SK-N-SH (cell line): ENCODE measurements at regions not wholly inside any gene's neighbourhood (a gene's known extent, or its start where the extent isn't known, plus 50 kb on each side); places are given as distances from the start of the nearest gene placed in this dataset.
"Not testable (repeated sequence)": the region's sequence is repeated elsewhere in the genome, so short reads cannot be mapped to it uniquely, and the experiment has no call there.

Experiments
- CTCF ChIA-PET: fragments of 300-600, 350-600 bp; formaldehyde crosslinking; extraction: SDS; loops from one replicate; lab custom pipeline; 2021; lab: Yijun Ruan, JAX
- POLR2A ChIA-PET: fragments of 350-600 bp; sonication (Branson Sonifier 250); formaldehyde crosslinking; extraction: SDS; loops from one replicate; lab custom pipeline; 2020; ENCODE audit warnings: antibody characterized with exemption, inconsistent platforms; lab: Yijun Ruan, JAX
- DNase-seq: peaks from one replicate; pipeline ENCODE4 v3.0.0; 2012
- H2AFZ ChIP-seq: fragments of 200-600 bp; sonication (generic); 2 replicates; pipeline ENCODE4 v1.8.1; 2016; ENCODE audit warnings: antibody characterized with exemption, mild to moderate bottlenecking, low read depth
- H3F3A ChIP-seq: fragments of 200-600 bp; sonication (generic); replicated peaks from 2 replicates; pipeline ENCODE3; 2016; ENCODE audit warnings: antibody characterized with exemption, mild to moderate bottlenecking; ENCODE audit not compliant: insufficient read depth
- H3K27ac ChIP-seq, 2 experiments: fragments of 200-500 bp in 1 of 2; fragments of 200-600 bp in 1 of 2; sonication (Bioruptor generic) in 1 of 2; sonication (generic), shearing (Covaris generic) in 1 of 2; 2 replicates each; pipeline versions ENCODE4 v1.5.1 to v1.6.1; 2014 to 2016; ENCODE audit warnings: low read depth in 2 of 2, inconsistent platforms in 1 of 2, low read length in 1 of 2, mild to moderate bottlenecking in 1 of 2, mixed read lengths in 1 of 2
- H3K27me3 ChIP-seq: fragments of 200-600 bp; sonication (generic), shearing (Covaris generic); 2 replicates; pipeline ENCODE4 v1.6.1; 2016; ENCODE audit warnings: mixed run types; ENCODE audit not compliant: insufficient read depth
- H3K36me3 ChIP-seq, 2 experiments: fragments of 200-500 bp in 1 of 2; fragments of 200-600 bp in 1 of 2; sonication (Bioruptor generic) in 1 of 2; sonication (generic) in 1 of 2; replicated peaks in 1 of 2; 2 replicates each; pipeline versions ENCODE3 to v1.5.1; 2014 to 2016; ENCODE audit warnings: low read length in 1 of 2, mild to moderate bottlenecking in 1 of 2; ENCODE audit not compliant: insufficient read depth in 2 of 2, control insufficient read depth in 1 of 2
- H3K4me1 ChIP-seq, 2 experiments: fragments of 200-500 bp in 1 of 2; fragments of 200-600 bp in 1 of 2; sonication (Bioruptor generic) in 1 of 2; sonication (generic), shearing (Covaris generic) in 1 of 2; 2 replicates each; pipeline versions ENCODE4 v1.5.1 to v1.6.1; 2014 to 2016; ENCODE audit warnings: low read depth in 1 of 2, low read length in 1 of 2, mixed run types in 1 of 2; ENCODE audit not compliant: insufficient read depth in 2 of 2, control insufficient read depth in 1 of 2
- H3K4me2 ChIP-seq: fragments of 200-600 bp; sonication (generic), shearing (Covaris generic); 2 replicates; pipeline ENCODE4 v1.6.1; 2017; ENCODE audit warnings: mixed run types
- H3K4me3 ChIP-seq, 2 experiments: fragments of 200-500 bp in 1 of 2; fragments of 200-600 bp in 1 of 2; sonication (Bioruptor generic) in 1 of 2; sonication (generic), shearing (Covaris generic) in 1 of 2; 2 replicates each; pipeline versions ENCODE4 v1.5.1 to v1.8.1; 2014 to 2016; ENCODE audit warnings: low read depth in 2 of 2, inconsistent platforms in 1 of 2, low read length in 1 of 2, mild to moderate bottlenecking in 1 of 2, mixed read lengths in 1 of 2, moderate library complexity in 1 of 2
- H3K79me2 ChIP-seq: fragments of 200-600 bp; sonication (generic); 2 replicates; pipeline ENCODE4 v1.8.1; 2017; ENCODE audit warnings: mild to moderate bottlenecking; ENCODE audit not compliant: insufficient read depth
- H3K9ac ChIP-seq: fragments of 200-600 bp; sonication (generic); 2 replicates; pipeline ENCODE4 v1.6.1; 2017; ENCODE audit warnings: mixed run types
- H3K9me2 ChIP-seq: fragments of 200-600 bp; sonication (generic); 2 replicates; pipeline ENCODE4 v1.6.1; 2017; ENCODE audit warnings: mixed run types
- H3K9me3 ChIP-seq: fragments of 200-600 bp; sonication (generic); 2 replicates; pipeline ENCODE4 v1.6.1; 2017; ENCODE audit warnings: mixed run types, mild to moderate bottlenecking, moderate library complexity
- H4K20me1 ChIP-seq: fragments of 200-600 bp; sonication (generic); 2 replicates; pipeline ENCODE4 v1.6.1; 2017; ENCODE audit warnings: mild to moderate bottlenecking, mixed run types; ENCODE audit not compliant: insufficient read depth
- CHD2 ChIP-seq: fragments of 150-350 bp; IDR thresholded peaks from 2 replicates; pipeline ENCODE4 v1.6.1; 2018; ENCODE audit warnings: low read length; ENCODE audit not compliant: partially characterized antibody
- EZH2phosphoT487 ChIP-seq: fragments of 200-600 bp; sonication (generic); IDR thresholded peaks from 2 replicates; pipeline ENCODE4 v1.6.1; 2017; ENCODE audit warnings: low read depth, mixed run types, mild to moderate bottlenecking, antibody characterized with exemption, moderate library complexity, borderline replicate concordance
- FOSL2 ChIP-seq: IDR thresholded peaks from 2 replicates; pipeline ENCODE4 v1.4.0; 2012; ENCODE audit warnings: low read depth, mild to moderate bottlenecking, moderate library complexity, borderline replicate concordance
- FOXM1 ChIP-seq: IDR thresholded peaks from 2 replicates; pipeline ENCODE4 v1.4.0; 2012; ENCODE audit warnings: low read depth, mild to moderate bottlenecking
- MXI1 ChIP-seq: IDR thresholded peaks from 2 replicates; pipeline ENCODE4 v1.6.1; 2012; ENCODE audit warnings: mild to moderate bottlenecking, low read depth, low read length, improper control_type of control experiment
- POLR2AphosphoS5 ChIP-seq: IDR thresholded peaks from 2 replicates; pipeline ENCODE4 v1.6.1; 2012; ENCODE audit warnings: low read depth, low read length
- RAD21 ChIP-seq: IDR thresholded peaks from 2 replicates; pipeline ENCODE4 v1.6.1; 2012; ENCODE audit warnings: mild to moderate bottlenecking, low read length
- RCOR1 ChIP-seq: fragments of 150-350 bp; IDR thresholded peaks from 2 replicates; pipeline ENCODE4 v1.6.1; 2017; ENCODE audit warnings: antibody characterized with exemption, low read length
- REST ChIP-seq: IDR thresholded peaks from 2 replicates; pipeline ENCODE4 v1.6.1; 2012; ENCODE audit warnings: mild to moderate bottlenecking, low read depth, low read length, moderate library complexity
- RFX5 ChIP-seq: IDR thresholded peaks from 2 replicates; pipeline ENCODE4 v1.6.1; 2012; ENCODE audit warnings: mild to moderate bottlenecking, improper control_type of control experiment, low read length
- SIN3A ChIP-seq: IDR thresholded peaks from 2 replicates; pipeline ENCODE4 v1.6.1; 2012; ENCODE audit warnings: low read depth, mild to moderate bottlenecking, low read length, moderate library complexity, borderline replicate concordance
- TEAD4 ChIP-seq: IDR thresholded peaks from 2 replicates; pipeline ENCODE4 v1.4.0; 2012; ENCODE audit warnings: mild to moderate bottlenecking, borderline replicate concordance; ENCODE audit not compliant: insufficient read depth
- USF2 ChIP-seq: fragments of 150-350 bp; IDR thresholded peaks from 2 replicates; pipeline ENCODE4 v1.6.1; 2017; ENCODE audit warnings: antibody characterized with exemption, low read length, low read depth, borderline replicate concordance
- YY1 ChIP-seq: IDR thresholded peaks from 2 replicates; pipeline ENCODE4 v1.4.0; 2012; ENCODE audit warnings: low read depth, mild to moderate bottlenecking
- WGBS: methylation state at CpG from one replicate; pipeline ENCODE4 v1.1.6; 2017; ENCODE audit warnings: low lambda C conversion rate; 5-methylcytosine and 5-hydroxymethylcytosine counted together
- TF ChIP-seq, protein P1 (sequence below): IDR thresholded peaks from 2 replicates; pipeline ENCODE4 v1.4.0; 2012; ENCODE audit warnings: low read depth, borderline replicate concordance
- TF ChIP-seq, protein P2 (sequence below): IDR thresholded peaks from 2 replicates; pipeline ENCODE4; 2012
- TF ChIP-seq, protein P3 (sequence below): IDR thresholded peaks from 2 replicates; pipeline ENCODE4 v1.4.0; 2012; ENCODE audit warnings: low read depth, borderline replicate concordance
- TF ChIP-seq, protein P4 (sequence below): IDR thresholded peaks from 2 replicates; pipeline ENCODE4 v1.4.0; 2012; ENCODE audit warnings: low read depth

GRCh38 chr22:22733881-22734373 lies 89.5 kb downstream of the GGTLC2 start:
- ChIA-PET CTCF (interaction anchor here (0.8 to 1.5 kb wide), 2 partner anchors 12 to 54 kb away, joined by 3 to 5 read pairs; no protein-coding TSS in a partner anchor), POLR2A (no interaction called here)
- Histone ChIP-seq H3K27me3 (no peaks in the 10 kb centered on the region), H3K4me1 (no peaks in the 10 kb centered on the region; a peak in 1 of 4 replicates), H2AFZ (no peak overlapping the region), H3K4me2 (no peak overlapping the region), H4K20me1 (no peaks in the 10 kb centered on the region), H3K9me3 (no peaks in the 10 kb centered on the region), H3F3A (no peaks in the 10 kb centered on the region), H3K4me3 (no peak overlapping the region), H3K27ac (no peak overlapping the region), H3K9ac (no peak overlapping the region), H3K79me2 (no peaks in the 10 kb centered on the region), H3K36me3 (no peaks in the 10 kb centered on the region), H3K9me2 (no peaks in the 10 kb centered on the region)
- TF ChIP-seq FOSL2, result no peak
- no peak for TF ChIP-seq USF2
- TF ChIP-seq, protein P1, sequence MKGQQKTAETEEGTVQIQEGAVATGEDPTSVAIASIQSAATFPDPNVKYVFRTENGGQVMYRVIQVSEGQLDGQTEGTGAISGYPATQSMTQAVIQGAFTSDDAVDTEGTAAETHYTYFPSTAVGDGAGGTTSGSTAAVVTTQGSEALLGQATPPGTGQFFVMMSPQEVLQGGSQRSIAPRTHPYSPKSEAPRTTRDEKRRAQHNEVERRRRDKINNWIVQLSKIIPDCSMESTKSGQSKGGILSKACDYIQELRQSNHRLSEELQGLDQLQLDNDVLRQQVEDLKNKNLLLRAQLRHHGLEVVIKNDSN, result no peak
- TF ChIP-seq EZH2phosphoT487, result no peak
- TF ChIP-seq TEAD4, result no peak
- TF ChIP-seq RCOR1, result no peak
- no peak for TF ChIP-seq RFX5
- TF ChIP-seq, protein P2, sequence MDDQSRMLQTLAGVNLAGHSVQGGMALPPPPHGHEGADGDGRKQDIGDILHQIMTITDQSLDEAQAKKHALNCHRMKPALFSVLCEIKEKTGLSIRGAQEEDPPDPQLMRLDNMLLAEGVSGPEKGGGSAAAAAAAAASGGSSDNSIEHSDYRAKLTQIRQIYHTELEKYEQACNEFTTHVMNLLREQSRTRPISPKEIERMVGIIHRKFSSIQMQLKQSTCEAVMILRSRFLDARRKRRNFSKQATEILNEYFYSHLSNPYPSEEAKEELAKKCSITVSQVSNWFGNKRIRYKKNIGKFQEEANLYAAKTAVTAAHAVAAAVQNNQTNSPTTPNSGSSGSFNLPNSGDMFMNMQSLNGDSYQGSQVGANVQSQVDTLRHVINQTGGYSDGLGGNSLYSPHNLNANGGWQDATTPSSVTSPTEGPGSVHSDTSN, result no peak
- no peak for TF ChIP-seq POLR2AphosphoS5
- TF ChIP-seq SIN3A, result no peak
- TF ChIP-seq CHD2, result no peak
- TF ChIP-seq, protein P3, sequence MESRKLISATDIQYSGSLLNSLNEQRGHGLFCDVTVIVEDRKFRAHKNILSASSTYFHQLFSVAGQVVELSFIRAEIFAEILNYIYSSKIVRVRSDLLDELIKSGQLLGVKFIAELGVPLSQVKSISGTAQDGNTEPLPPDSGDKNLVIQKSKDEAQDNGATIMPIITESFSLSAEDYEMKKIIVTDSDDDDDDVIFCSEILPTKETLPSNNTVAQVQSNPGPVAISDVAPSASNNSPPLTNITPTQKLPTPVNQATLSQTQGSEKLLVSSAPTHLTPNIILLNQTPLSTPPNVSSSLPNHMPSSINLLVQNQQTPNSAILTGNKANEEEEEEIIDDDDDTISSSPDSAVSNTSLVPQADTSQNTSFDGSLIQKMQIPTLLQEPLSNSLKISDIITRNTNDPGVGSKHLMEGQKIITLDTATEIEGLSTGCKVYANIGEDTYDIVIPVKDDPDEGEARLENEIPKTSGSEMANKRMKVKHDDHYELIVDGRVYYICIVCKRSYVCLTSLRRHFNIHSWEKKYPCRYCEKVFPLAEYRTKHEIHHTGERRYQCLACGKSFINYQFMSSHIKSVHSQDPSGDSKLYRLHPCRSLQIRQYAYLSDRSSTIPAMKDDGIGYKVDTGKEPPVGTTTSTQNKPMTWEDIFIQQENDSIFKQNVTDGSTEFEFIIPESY, result no peak
- no peak for TF ChIP-seq YY1
- no peak for TF ChIP-seq RAD21
- TF ChIP-seq FOXM1, result no peak
- no peak for TF ChIP-seq MXI1
- TF ChIP-seq, protein P4, sequence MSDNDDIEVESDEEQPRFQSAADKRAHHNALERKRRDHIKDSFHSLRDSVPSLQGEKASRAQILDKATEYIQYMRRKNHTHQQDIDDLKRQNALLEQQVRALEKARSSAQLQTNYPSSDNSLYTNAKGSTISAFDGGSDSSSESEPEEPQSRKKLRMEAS, result no peak
- no peak for TF ChIP-seq REST
- 41% methylated on average over 4 of the region's 7 CpGs for WGBS
- DNase-seq, result no peak

DNA sequence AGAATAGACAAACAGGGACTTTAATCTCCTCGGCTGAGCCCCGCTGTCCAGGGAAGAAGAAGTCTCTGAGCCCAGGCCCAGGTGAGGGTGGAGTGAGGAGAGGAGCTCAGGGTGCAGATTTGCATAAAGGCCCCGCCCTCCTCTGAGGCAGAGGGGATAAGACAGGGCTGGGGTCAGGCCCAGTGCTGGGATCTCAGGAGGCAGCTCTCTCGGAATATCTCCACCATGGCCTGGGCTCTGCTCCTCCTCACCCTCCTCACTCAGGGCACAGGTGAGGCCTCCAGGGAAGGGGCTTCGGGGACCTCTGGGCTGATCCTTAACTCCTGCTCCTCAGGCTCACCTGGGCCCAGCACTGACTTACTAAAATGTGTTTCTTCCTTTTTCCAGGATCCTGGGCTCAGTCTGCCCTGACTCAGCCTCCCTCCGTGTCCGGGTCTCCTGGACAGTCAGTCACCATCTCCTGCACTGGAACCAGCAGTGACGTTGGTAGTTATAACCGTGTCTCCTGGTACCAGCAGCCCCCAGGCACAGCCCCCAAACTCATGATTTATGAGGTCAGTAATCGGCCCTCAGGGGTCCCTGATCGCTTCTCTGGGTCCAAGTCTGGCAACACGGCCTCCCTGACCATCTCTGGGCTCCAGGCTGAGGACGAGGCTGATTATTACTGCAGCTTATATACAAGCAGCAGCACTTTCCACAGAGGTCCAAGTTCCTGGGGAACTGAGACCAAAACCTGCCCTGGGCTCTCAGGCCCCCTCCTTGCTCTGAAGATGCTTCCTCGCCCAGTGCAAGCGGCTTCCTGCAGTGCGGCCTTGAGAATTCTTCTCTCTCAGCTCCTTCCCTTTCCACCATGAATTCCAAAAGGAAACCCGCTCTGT lies 90.2 kb downstream of the GGTLC2 start:
- H3K27me3 ChIP-seq, H3F3A ChIP-seq, H3K4me1 ChIP-seq, H3K9ac ChIP-seq, H3K79me2 ChIP-seq, H3K4me3 ChIP-seq, H3K36me3 ChIP-seq, H3K9me3 ChIP-seq, H3K4me2 ChIP-seq, H3K27ac ChIP-seq, POLR2A ChIA-PET, H2AFZ ChIP-seq, DNase-seq, H4K20me1 ChIP-seq, H3K9me2 ChIP-seq: not testable (repeated sequence)
- 41% methylated on average over 13 of the region's 17 CpGs for WGBS
- CTCF ChIA-PET, result interaction anchor here (0.8 to 1.5 kb wide), 2 partner anchors 11 to 53 kb away, joined by 3 to 5 read pairs; no protein-coding TSS in a partner anchor
